ENCODE measurements at regions not wholly inside any gene's neighbourhood (a gene's known extent, or its start where the extent isn't known, plus 50 kb on each side); places are given as distances from the start of the nearest gene placed in this dataset.
"Not testable (repeated sequence)": the region's sequence is repeated elsewhere in the genome, so short reads cannot be mapped to it uniquely, and the experiment has no call there.

DNA sequence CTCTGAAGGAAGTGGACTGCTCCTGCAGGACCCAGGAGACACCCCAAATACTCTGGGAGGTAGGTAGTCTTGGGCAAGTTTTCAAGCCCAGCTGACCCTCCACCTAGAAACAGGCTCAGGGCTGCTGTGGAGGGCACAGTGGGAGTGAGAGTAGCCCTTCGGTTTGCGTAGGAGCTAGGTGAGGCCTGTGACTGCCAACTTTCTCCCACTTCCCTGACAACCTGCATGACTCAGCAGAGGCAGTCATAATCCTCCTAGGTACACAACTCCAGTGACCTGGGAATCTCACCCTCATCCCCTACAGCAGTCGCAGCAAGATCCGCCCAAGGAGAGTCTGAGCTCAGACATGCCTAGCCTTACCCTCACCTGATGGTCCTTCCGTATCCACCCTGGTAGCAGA lies 439.1 kb downstream of the CNTNAP4 start:
- DNase-seq (ENCODE audit: low read depth): not testable (repeated sequence)

DNA sequence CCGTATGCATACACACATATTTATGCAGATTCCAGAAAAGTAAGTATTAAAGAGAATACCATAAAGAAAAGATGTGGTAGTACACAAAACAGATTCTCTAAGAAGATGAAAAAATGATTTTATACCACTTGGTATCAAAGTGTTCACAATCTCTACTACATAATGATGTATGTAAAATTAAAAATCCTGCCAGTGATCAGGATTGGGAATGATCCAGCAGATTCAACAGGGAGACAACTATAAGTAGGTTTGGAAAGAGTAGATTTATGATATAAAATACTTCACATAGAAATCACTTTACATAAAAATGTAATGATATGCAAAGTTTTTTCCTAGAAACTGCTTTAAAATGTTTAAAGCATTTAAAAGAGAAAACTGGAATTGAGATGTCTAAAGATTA lies 447.0 kb downstream of the CNTNAP4 start:
- DNase-seq (ENCODE audit: low read depth): no peak

GRCh38 chr16:76729525-76729924 lies 452.3 kb downstream of the CNTNAP4 start:
- DNase-seq (ENCODE audit: low read depth): peak; percentile 82

DNA sequence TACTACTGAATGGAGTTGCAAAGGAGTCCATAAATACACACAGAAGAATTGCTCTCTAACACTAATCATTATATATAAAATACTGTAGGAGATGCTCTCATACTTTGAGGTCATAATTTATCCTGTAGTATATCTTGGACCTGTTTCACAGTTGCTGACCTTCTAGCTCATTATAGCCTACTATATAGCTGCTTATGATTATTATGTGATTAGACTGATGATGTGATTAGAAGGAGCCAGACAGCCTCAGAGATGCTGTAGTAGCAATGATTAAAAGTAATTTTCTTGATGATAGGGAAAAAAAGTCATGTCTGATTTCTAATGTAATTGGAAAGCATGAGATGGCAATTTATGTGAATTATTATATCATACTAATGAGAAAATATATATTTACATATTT lies 455.7 kb downstream of the CNTNAP4 start:
- no peak for DNase-seq (ENCODE audit: low read depth)

GRCh38 chr16:76741623-76742022 lies 449.4 kb upstream of the MON1B start:
- DNase-seq (ENCODE audit: low read depth): no peak

DNA sequence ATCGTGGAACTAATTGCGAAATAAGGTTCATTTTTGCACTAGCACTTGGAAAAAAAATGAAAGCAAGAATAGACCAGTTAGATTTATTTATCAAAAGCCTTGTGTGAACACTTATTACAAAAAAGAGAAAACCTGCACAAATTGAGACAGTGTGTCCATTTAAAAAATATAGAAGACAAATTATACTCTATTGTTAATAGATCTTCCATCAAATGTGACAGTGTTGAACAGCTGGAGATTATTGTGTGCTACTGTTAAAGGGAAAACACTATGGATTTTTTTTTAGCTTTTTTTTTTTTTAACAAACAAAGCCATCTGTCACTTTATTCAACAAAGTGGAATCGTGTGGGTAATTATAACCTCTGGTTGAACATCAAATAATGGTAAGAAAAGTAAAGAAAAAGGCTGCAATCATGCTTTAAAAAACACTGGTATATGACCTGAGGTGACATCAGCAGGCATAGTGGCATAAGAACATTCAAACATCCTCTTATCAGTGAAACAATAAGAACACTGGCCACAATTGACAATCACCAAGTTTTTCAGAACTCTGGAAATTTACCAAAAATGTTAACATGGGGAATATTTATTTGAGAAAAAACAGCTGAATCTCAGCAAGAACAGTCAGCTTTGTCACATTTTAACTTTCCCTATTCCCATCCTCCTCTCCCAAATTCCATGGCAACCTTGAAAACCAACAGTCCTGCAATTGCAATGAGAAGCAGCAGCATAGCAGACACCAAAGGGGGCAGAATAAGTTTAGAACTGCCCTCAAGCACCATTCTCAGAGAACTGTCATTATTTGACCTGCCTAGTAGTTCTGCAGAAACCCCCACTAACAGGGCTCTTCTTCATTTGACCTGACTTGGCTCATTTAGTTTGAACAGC lies 442.3 kb upstream of the MON1B start:
- DNase-seq (ENCODE audit: low read depth): peak; percentile 15

DNA sequence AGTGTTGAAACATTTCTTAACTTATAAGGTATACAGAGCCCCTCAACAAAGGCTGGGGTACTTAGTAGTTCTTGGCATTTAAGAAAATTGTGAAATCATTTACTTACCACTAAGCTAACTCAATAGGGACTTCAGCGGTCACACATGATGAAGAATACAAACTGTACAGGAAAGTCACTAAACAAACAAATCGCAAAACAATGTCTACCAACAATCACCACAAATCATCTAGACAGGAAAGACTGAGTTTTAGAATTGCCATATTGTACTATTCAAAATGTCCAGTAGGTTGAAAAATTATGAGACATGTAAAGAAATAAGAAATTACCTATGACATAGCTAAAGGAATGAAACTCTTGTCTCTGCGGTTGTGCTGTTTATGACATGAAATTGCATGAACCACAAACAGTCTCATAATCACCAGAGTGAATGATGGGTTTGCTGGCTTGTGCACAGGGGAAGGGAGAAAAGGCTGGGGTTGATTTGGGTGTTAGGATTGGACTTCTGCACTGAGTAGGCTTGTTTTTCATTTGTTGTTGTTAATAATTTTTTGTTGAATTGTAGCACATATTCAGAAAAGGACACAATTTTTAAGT lies 441.1 kb upstream of the MON1B start:
- peak; percentile 25 for DNase-seq (ENCODE audit: low read depth)

DNA sequence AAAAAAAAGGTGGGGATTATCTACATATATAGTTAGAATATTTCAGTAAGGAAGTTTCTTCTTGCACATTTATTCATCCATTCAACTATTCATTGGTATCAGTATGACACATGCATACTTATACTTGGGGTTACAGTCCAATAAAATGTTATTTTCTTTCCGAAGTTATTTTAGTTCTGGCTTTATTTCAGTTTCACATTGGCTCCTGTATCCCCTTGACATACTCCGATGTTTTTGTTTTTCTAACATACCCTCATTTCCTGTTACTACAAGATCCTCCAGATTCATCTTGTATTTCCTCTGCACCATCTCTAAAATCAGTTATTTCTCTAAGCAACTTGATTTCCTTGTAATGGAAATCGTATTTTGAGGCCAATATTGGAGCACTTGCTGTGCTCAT lies 435.5 kb upstream of the MON1B start:
- no peak for DNase-seq (ENCODE audit: low read depth)

GRCh38 chr16:76756423-76756822 lies 434.6 kb upstream of the MON1B start:
- DNase-seq (ENCODE audit: low read depth): no peak

DNA sequence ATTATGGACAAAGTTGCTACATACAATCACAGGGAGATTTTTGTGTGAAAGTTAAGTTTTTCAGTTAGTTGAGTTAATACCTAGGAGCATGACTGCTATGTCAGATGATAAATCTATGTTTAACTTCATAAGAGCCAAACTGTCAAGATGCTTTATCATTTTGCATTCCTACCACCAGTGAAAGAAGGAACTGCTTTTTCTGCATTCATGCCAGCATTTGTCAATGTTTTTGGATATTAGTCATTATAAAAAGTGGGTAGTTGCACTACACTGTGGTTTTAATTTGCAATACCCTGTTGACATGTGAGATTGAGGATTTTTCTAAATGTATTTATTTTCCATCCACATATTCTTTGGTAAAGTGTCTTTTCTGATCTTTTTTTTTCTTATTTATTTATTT lies 434.0 kb upstream of the MON1B start:
- DNase-seq (ENCODE audit: low read depth): no peak

DNA sequence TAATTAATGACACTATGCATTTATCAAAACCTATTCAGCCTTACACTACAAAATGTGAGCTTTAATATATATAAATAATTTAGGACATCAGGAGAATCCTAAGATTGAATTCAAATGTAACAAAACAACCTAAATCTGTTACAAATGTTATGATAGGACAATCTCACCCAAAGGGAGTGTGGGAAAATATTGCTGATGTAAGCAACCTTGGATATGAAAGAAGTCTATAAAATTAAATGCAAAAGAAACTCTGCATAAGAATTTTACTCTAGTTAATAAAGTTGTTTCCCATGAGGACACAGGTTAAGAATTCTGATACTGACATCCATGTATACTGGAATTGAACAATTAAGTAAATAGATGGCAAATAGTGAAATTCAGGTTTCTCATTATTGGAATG lies 424.5 kb upstream of the MON1B start:
- no peak for DNase-seq (ENCODE audit: low read depth)

GRCh38 chr16:76768316-76768715 lies 422.7 kb upstream of the MON1B start:
- no peak for DNase-seq (ENCODE audit: low read depth)

- no peak for DNase-seq (ENCODE audit: low read depth)
Observed at GRCh38 chr16:76768948-76769347, 422.0 kb upstream of the MON1B start.

GRCh38 chr16:76771216-76771615 lies 419.8 kb upstream of the MON1B start:
- DNase-seq (ENCODE audit: low read depth): no peak

GRCh38 chr16:76777721-76778465 lies 413.1 kb upstream of the MON1B start:
- DNase-seq (ENCODE audit: low read depth): no peak

- peak; percentile 71 for DNase-seq (ENCODE audit: low read depth)
Observed at GRCh38 chr16:76780556-76780955, 410.4 kb upstream of the MON1B start.

DNA sequence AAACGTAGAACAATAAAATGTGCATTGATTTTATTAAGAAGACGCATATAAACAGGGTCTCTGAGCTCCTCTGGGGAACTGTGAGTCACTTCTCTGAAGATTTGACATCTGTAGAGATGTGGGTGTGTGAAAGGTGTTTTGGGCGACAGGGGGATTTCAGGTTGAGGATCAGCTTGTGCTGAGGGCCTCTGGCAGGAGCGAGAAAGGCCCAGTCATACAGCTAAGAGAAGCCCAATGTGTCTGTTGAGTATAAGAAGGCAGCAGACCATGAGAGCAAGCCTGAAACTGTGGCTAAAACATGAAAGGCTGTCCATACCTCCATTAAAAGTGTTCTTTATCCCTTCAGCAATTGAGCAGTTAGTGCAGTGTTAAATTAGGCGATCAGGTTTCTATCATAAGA lies 406.5 kb upstream of the MON1B start:
- DNase-seq (ENCODE audit: low read depth): no peak

DNA sequence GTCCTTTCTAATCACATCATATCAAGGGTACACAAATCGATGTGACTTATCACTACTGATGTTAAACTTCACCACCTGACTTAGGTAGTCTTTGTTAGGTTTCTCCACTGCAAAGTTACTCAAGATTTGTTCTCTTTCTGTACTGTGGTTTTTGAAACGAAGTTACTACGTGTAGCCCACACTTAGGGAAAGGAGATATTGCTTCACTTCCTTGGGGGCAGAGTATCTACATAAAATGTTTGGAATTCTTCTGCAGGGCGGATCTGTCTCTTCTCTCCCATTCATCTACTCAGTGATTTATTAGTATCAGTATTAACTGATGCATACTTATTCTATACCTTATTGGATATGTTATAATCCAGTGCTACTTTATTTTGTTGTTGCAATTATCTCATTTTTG lies 403.6 kb upstream of the MON1B start:
- DNase-seq (ENCODE audit: low read depth): peak; percentile 37

DNA sequence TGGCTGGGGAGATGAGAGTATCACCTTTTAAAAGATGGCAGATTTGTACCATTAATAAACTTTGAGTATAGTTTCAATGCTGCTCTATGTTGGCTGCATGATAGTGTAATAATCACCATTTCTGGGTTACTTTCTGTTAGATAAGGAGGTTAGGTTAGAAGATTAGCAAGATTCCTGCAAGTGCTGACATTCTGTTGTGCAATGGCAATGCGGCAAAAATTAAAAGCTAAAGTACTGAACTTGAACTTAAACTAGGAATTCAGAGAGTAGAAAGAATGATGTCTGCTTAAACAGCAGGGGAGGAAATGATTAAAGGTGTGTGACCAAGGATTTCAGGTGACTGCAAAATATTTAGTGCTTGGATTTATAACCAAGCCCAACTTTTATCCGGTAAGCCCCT lies 399.8 kb upstream of the MON1B start:
- no peak for DNase-seq (ENCODE audit: low read depth)

GRCh38 chr16:76796416-76796815 lies 394.6 kb upstream of the MON1B start:
- DNase-seq (ENCODE audit: low read depth): no peak

- DNase-seq (ENCODE audit: low read depth): no peak
Observed at GRCh38 chr16:76796978-76797377, 394.0 kb upstream of the MON1B start.

DNA sequence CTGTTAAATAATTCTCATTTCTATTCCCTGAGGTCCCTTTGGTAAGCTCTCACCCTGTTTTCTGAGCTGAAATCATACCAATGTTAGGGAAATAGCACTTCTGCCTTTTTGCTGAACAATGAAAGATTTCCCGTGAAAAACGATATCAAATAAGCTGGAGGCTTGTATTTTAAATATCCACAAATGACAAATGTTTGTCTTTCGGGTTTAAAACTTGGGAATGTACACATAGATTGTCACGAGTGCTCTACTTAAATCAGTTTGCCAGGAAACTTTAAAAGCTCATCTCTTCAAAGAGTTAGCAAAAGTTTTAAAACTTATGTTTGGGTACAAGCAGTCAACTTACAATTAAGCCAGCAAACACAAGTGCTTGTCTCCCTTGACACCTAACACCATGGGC lies 393.5 kb upstream of the MON1B start:
- DNase-seq (ENCODE audit: low read depth): no peak

DNA sequence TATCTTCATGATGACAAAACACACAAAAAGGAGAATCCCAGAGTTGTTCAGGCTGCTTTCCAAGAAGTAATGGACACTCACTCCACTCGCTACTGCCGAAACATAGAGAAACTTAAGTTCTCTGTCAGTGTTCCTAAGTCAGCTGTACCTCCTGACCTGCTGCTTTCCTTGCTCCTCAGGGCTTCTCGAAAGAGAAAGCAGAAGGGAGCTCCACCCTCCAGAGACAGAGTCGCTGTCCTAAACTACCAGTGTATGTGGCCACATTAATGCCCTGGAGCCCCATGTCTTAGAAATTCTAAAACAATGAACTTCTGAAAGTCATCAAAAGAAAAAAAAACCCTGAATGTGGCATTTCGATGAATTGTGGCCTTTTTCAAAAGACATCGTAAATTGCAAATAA lies 390.8 kb upstream of the MON1B start:
- no peak for DNase-seq (ENCODE audit: low read depth)
